ENCODE measurements at regions not wholly inside any gene's neighbourhood (a gene's known extent, or its start where the extent isn't known, plus 50 kb on each side); places are given as distances from the start of the nearest gene placed in this dataset.

DNA sequence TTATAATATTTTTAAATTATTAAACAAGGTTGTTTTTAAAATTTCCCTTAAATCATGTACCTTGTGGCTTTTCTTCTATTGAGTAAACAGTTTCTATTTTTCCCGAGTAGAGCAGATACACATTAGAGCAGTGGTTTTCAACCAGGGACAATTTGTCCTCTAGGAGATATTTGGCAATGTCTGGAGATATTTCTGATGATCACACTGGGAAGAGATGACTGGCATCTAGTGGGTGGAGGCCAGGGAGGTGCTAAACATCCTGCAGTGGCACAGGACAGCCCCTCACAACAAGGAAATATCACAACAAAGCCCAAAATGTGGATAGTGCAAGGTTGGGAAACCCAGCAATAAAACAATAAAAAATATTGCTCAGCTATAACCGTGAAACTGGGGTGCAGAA is 113.0 kb upstream of the PTPRG start:
- TF ChIP-seq, protein P1, sequence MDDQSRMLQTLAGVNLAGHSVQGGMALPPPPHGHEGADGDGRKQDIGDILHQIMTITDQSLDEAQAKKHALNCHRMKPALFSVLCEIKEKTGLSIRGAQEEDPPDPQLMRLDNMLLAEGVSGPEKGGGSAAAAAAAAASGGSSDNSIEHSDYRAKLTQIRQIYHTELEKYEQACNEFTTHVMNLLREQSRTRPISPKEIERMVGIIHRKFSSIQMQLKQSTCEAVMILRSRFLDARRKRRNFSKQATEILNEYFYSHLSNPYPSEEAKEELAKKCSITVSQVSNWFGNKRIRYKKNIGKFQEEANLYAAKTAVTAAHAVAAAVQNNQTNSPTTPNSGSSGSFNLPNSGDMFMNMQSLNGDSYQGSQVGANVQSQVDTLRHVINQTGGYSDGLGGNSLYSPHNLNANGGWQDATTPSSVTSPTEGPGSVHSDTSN (CRISPR knock-in tag; IDR thresholded peaks at IDR 0.05; ENCODE audit: borderline replicate concordance) = no peak
- no peak for TF ChIP-seq POLR2A (IDR thresholded peaks at IDR 0.05; ENCODE audit: insufficient read depth in 1 of 2, low read depth in 2 of 2, low read length in 2 of 2)
- no peak for TF ChIP-seq SRSF1 (optimal IDR thresholded peaks at IDR 0.05; ENCODE audit: low read depth, low read length)
- no peak for TF ChIP-seq RNF2 (conservative IDR thresholded peaks at IDR 0.05; ENCODE audit: low read depth)
- no peak for TF ChIP-seq JUND (CRISPR knock-in tag; IDR thresholded peaks at IDR 0.05)
- no peak for TF ChIP-seq GTF2F1 (IDR thresholded peaks at IDR 0.05; ENCODE audit: low read length)
- TF ChIP-seq, protein P2, sequence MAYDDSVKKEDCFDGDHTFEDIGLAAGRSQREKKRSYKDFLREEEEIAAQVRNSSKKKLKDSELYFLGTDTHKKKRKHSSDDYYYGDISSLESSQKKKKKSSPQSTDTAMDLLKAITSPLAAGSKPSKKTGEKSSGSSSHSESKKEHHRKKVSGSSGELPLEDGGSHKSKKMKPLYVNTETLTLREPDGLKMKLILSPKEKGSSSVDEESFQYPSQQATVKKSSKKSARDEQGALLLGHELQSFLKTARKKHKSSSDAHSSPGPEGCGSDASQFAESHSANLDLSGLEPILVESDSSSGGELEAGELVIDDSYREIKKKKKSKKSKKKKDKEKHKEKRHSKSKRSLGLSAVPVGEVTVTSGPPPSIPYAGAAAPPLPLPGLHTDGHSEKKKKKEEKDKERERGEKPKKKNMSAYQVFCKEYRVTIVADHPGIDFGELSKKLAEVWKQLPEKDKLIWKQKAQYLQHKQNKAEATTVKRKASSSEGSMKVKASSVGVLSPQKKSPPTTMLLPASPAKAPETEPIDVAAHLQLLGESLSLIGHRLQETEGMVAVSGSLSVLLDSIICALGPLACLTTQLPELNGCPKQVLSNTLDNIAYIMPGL (CRISPR knock-in tag; IDR thresholded peaks at IDR 0.05; ENCODE audit: borderline replicate concordance in 1 of 2, low read depth in 1 of 2) = no peak
- no peak for TF ChIP-seq RFX3 (CRISPR knock-in tag; IDR thresholded peaks at IDR 0.05)
- no peak for TF ChIP-seq RFX1 (IDR thresholded peaks at IDR 0.05)
- TF ChIP-seq, protein P3, sequence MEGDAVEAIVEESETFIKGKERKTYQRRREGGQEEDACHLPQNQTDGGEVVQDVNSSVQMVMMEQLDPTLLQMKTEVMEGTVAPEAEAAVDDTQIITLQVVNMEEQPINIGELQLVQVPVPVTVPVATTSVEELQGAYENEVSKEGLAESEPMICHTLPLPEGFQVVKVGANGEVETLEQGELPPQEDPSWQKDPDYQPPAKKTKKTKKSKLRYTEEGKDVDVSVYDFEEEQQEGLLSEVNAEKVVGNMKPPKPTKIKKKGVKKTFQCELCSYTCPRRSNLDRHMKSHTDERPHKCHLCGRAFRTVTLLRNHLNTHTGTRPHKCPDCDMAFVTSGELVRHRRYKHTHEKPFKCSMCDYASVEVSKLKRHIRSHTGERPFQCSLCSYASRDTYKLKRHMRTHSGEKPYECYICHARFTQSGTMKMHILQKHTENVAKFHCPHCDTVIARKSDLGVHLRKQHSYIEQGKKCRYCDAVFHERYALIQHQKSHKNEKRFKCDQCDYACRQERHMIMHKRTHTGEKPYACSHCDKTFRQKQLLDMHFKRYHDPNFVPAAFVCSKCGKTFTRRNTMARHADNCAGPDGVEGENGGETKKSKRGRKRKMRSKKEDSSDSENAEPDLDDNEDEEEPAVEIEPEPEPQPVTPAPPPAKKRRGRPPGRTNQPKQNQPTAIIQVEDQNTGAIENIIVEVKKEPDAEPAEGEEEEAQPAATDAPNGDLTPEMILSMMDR (CRISPR knock-in tag; IDR thresholded peaks at IDR 0.05) = no peak
- TF ChIP-seq, protein P4, sequence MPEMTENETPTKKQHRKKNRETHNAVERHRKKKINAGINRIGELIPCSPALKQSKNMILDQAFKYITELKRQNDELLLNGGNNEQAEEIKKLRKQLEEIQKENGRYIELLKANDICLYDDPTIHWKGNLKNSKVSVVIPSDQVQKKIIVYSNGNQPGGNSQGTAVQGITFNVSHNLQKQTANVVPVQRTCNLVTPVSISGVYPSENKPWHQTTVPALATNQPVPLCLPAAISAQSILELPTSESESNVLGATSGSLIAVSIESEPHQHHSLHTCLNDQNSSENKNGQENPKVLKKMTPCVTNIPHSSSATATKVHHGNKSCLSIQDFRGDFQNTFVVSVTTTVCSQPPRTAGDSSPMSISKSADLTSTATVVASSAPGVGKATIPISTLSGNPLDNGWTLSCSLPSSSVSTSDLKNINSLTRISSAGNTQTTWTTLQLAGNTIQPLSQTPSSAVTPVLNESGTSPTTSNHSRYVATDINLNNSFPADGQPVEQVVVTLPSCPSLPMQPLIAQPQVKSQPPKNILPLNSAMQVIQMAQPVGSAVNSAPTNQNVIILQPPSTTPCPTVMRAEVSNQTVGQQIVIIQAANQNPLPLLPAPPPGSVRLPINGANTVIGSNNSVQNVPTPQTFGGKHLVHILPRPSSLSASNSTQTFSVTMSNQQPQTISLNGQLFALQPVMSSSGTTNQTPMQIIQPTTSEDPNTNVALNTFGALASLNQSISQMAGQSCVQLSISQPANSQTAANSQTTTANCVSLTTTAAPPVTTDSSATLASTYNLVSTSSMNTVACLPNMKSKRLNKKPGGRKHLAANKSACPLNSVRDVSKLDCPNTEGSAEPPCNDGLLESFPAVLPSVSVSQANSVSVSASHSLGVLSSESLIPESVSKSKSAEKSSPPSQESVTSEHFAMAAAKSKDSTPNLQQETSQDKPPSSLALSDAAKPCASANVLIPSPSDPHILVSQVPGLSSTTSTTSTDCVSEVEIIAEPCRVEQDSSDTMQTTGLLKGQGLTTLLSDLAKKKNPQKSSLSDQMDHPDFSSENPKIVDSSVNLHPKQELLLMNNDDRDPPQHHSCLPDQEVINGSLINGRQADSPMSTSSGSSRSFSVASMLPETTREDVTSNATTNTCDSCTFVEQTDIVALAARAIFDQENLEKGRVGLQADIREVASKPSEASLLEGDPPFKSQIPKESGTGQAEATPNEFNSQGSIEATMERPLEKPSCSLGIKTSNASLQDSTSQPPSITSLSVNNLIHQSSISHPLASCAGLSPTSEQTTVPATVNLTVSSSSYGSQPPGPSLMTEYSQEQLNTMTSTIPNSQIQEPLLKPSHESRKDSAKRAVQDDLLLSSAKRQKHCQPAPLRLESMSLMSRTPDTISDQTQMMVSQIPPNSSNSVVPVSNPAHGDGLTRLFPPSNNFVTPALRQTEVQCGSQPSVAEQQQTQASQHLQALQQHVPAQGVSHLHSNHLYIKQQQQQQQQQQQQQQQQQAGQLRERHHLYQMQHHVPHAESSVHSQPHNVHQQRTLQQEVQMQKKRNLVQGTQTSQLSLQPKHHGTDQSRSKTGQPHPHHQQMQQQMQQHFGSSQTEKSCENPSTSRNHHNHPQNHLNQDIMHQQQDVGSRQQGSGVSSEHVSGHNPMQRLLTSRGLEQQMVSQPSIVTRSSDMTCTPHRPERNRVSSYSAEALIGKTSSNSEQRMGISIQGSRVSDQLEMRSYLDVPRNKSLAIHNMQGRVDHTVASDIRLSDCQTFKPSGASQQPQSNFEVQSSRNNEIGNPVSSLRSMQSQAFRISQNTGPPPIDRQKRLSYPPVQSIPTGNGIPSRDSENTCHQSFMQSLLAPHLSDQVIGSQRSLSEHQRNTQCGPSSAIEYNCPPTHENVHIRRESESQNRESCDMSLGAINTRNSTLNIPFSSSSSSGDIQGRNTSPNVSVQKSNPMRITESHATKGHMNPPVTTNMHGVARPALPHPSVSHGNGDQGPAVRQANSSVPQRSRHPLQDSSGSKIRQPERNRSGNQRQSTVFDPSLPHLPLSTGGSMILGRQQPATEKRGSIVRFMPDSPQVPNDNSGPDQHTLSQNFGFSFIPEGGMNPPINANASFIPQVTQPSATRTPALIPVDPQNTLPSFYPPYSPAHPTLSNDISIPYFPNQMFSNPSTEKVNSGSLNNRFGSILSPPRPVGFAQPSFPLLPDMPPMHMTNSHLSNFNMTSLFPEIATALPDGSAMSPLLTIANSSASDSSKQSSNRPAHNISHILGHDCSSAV (CRISPR knock-in tag; IDR thresholded peaks at IDR 0.05; ENCODE audit: borderline replicate concordance) = no peak
- no peak for TF ChIP-seq SALL2 (CRISPR knock-in tag; IDR thresholded peaks at IDR 0.05)
- TF ChIP-seq NONO (IDR thresholded peaks at IDR 0.05) = no peak
- TF ChIP-seq NONO (CRISPR knock-in tag; conservative IDR thresholded peaks at IDR 0.05) = no peak
